Fibroblast of villous mesenchyme (primary cell): ENCODE measurements at regions not wholly inside any gene's neighbourhood (a gene's known extent, or its start where the extent isn't known, plus 50 kb on each side); places are given as distances from the start of the nearest gene placed in this dataset.

ENCODE experiments used
- DNase-seq: peaks from one replicate; pipeline ENCODE4 v3.0.0-alpha.2; 2010; ENCODE audit warnings: low read depth
- H3K4me3 ChIP-seq: 2 replicates; pipeline ENCODE4 v1.5.1; 2011; ENCODE audit warnings: low read depth, mild to moderate bottlenecking, low read length
- TF ChIP-seq, protein P1 (sequence below): IDR thresholded peaks from 2 replicates; pipeline ENCODE4 v1.5.1; 2012; ENCODE audit warnings: low read depth, mild to moderate bottlenecking, low read length; ENCODE audit not compliant: insufficient read depth

DNA sequence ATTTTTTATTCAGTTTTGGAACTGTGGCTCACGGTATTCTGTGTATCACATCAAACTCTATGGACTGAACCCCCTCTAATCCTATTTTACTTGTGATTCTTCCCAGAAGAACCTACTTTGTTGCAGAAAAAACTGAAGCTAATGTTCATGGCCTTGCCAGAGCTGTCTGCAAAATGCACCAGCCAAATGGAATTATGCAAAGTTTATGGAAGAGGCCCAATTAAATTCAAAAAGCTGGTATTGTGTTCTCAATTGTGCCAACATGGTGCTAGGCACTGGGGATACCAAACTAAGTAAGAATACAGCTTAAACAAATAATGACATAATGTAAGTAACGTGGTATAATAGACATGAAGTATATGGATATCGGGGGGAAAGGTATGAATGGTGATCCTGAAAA is 273.8 kb upstream of the DUSP10 start:
- DNase-seq: no peak
- TF ChIP-seq, protein P1, sequence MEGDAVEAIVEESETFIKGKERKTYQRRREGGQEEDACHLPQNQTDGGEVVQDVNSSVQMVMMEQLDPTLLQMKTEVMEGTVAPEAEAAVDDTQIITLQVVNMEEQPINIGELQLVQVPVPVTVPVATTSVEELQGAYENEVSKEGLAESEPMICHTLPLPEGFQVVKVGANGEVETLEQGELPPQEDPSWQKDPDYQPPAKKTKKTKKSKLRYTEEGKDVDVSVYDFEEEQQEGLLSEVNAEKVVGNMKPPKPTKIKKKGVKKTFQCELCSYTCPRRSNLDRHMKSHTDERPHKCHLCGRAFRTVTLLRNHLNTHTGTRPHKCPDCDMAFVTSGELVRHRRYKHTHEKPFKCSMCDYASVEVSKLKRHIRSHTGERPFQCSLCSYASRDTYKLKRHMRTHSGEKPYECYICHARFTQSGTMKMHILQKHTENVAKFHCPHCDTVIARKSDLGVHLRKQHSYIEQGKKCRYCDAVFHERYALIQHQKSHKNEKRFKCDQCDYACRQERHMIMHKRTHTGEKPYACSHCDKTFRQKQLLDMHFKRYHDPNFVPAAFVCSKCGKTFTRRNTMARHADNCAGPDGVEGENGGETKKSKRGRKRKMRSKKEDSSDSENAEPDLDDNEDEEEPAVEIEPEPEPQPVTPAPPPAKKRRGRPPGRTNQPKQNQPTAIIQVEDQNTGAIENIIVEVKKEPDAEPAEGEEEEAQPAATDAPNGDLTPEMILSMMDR: no peak
- H3K4me3 ChIP-seq: no peak overlapping the region

DNA sequence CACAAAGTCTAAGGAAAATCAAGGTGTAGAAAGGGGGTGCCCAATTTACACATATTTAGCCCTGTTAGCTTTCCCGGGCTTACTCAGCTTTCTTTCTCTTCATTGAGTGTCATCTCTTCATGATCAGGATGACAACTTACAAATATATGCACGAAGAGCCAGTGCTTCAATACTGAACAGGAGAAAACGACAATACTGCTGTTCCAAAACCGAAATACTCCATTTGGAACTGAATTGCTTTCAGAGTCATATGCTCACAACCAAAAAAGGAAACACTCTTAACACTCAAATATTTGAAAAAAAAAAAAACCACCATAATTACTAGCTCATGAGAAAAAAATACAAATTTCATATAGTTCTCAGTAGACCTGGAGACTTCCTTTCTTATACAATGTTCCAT is 272.1 kb upstream of the DUSP10 start:
- H3K4me3 ChIP-seq: no peak overlapping the region
- no peak for DNase-seq
- TF ChIP-seq, protein P1: no peak

DNA sequence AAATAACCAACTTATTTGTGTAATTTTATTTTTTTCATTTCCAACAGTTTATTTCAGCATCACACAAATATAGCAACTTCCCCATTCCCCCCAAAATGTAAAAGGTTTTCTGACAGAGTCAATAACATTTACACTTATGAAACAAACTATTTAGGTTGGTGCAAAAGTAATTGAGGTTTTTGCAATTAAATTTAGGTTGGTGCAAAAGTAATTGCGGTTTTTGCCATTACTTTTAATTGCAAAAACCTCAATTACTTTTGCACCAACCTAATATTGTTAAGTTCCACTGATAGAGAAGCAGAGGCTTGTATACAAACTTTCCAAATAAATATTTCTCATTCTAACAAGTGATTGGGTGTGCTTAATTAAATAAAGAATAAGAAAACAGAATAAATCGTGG is 270.9 kb upstream of the DUSP10 start:
- TF ChIP-seq, protein P1: no peak
- no peak for DNase-seq
- no peak overlapping the region for H3K4me3 ChIP-seq

DNA sequence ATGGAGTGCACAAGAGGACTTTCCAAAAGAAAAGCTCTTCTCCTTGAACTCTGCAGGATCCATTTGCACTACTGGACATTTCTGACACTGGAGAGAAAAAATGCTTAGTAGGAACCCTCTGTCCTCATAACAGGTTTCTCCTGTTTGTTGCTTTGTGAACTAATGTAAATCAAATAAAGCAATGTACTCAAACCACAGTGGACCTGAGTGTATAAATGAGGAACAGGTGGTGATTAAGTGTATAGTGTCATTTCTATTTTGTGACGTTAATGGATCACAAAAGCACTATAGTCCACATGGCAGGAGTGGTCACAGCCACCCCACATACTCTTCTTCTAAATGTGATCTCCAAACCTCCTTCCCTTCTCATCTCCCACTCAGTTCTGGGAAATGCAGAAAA is 268.4 kb upstream of the DUSP10 start:
- TF ChIP-seq, protein P1: no peak
- no peak for DNase-seq
- no peak overlapping the region for H3K4me3 ChIP-seq

DNA sequence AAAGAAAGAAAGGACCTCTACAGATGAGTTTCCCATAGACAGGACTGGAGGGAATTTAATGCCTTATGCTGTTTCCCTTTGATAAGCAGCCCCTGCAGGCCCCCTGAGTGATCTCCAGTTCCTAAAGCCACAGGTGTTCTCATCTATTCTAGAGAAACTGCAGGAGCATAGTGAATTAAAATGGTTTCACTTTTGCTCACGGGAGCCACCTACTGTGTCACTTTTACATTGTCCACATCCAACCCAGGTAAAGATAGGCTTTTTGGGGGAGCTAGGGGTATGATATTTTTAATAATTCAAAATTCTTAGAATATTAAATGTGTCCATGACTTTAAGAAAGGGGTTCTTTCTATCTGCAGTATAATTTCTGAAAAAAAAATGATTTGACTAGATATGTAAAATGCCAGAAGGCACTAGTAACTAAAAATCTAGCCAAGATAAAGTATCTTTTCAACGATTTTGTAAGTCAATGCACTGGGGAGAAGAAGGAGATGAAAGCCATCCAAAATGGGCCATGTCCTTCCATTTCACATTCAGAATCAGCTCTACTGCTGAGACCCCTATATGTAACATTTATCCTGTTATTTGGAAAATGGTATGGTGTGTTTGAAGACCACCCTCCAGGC is 267.3 kb upstream of the DUSP10 start:
- DNase-seq: peak; percentile 25
- H3K4me3 ChIP-seq: no peak overlapping the region

DNA sequence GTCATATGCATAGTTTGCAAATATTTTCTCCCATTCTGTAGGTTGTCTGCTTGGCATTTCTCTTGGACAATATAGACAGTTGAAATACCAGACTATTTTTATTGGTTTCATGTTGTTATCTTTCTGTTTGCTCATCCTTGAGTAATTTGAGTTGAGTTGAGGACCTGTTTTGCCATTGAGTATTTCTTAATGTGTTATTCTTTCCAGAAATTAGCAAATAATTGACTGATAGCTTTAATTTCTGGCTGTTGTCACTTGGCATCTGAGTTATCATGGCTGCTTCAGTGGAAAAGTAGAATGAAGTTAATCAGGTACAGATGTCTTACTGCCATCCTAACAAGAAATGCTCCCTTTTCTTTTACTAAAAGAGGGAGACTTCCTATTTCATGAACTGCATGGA is 264.8 kb upstream of the DUSP10 start:
- DNase-seq: no peak
- TF ChIP-seq, protein P1: no peak
- no peak overlapping the region for H3K4me3 ChIP-seq

More for the DNA sequence above, 267.3 kb upstream of the DUSP10 start:
- TF ChIP-seq, protein P1: peak; percentile 33

DNA sequence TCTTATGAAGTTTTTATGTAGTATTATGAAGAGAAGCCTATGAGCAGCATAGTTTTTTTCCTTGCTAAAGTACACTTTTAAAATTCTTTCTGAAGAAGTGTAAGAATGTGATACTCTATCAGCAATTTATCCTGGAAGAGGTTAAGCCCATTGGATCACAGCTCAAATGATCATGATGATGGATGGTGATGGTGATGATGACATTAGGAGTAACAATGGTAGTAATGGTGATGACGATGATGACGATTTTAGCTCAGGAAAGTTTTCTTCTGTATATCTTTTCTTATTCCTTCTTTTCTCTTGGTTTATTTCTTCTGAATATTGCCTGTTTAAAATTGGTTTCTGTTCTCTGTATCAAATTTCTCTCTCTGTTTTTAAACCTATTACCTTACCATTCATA is 262.9 kb upstream of the DUSP10 start:
- DNase-seq: no peak
- TF ChIP-seq, protein P1: no peak

More for the DNA sequence above, 262.9 kb upstream of the DUSP10 start:
- no peak overlapping the region for H3K4me3 ChIP-seq
